ENCODE measurements at regions not wholly inside any gene's neighbourhood (a gene's known extent, or its start where the extent isn't known, plus 50 kb on each side); places are given as distances from the start of the nearest gene placed in this dataset.

DNA sequence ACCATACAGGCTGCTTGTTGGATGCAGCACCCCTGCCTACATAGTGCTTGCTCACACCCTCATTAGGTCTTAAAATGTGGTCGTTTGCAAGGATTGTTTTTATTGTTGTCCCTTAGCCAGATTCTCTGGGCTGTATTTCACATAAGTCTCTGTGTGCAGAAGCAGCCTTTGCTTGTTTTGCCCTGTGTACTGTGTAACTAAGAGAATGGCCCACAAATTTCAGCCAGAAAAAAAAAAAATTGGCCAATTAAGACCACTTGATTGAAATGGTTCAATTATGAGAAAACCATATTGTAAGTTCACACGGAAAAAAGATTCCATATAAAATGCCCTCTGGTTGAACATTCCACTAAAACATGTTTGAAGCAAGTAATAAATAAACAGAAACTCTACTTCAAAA, 377.1 kb upstream of the SOX11 start:
- Histone ChIP-seq H3K27me3 (ENCODE audit: control insufficient read depth, insufficient read depth, low read length) (no peaks in the 10 kb centered on the region), H3K4me3 (ENCODE audit: low read depth, low read length) (no peak overlapping the region), H3K36me3 (ENCODE audit: control insufficient read depth, insufficient read depth, low read length) (no peaks in the 10 kb centered on the region)
- DNase-seq (ENCODE audit: low read depth) = no peak
- TF ChIP-seq, protein P1, sequence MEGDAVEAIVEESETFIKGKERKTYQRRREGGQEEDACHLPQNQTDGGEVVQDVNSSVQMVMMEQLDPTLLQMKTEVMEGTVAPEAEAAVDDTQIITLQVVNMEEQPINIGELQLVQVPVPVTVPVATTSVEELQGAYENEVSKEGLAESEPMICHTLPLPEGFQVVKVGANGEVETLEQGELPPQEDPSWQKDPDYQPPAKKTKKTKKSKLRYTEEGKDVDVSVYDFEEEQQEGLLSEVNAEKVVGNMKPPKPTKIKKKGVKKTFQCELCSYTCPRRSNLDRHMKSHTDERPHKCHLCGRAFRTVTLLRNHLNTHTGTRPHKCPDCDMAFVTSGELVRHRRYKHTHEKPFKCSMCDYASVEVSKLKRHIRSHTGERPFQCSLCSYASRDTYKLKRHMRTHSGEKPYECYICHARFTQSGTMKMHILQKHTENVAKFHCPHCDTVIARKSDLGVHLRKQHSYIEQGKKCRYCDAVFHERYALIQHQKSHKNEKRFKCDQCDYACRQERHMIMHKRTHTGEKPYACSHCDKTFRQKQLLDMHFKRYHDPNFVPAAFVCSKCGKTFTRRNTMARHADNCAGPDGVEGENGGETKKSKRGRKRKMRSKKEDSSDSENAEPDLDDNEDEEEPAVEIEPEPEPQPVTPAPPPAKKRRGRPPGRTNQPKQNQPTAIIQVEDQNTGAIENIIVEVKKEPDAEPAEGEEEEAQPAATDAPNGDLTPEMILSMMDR (IDR thresholded peaks at IDR 0.05; ENCODE audit: insufficient read depth, low read length, poor library complexity, severe bottlenecking) = no peak

DNA sequence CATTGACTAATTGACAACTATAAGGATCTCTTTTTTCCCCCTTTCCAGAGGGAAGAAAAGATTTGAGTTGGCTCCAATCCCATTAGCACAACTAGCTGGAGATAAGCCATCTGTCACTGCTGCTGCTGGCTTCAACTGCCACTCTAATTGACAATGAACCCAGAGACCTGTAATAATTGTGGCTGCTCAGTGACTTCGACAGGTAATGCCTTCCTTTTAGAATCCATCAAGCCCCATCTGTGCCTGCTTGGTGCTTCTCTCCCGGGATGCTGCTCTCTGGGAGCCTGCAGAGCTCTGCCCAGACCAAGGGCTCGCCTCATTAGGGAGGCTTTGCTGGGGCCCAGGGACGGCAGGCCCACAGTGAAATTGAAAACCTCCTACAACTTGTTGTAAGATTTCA, 376.7 kb upstream of the SOX11 start:
- no peaks in the 10 kb centered on the region for H3K36me3 ChIP-seq (ENCODE audit: control insufficient read depth, insufficient read depth, low read length)
- DNase-seq (ENCODE audit: low read depth) = no peak
- no peak overlapping the region for H3K4me3 ChIP-seq (ENCODE audit: low read depth, low read length)
- H3K27me3 ChIP-seq (ENCODE audit: control insufficient read depth, insufficient read depth, low read length) = no peaks in the 10 kb centered on the region
- TF ChIP-seq, protein P1 (IDR thresholded peaks at IDR 0.05; ENCODE audit: insufficient read depth, low read length, poor library complexity, severe bottlenecking) = no peak

DNA sequence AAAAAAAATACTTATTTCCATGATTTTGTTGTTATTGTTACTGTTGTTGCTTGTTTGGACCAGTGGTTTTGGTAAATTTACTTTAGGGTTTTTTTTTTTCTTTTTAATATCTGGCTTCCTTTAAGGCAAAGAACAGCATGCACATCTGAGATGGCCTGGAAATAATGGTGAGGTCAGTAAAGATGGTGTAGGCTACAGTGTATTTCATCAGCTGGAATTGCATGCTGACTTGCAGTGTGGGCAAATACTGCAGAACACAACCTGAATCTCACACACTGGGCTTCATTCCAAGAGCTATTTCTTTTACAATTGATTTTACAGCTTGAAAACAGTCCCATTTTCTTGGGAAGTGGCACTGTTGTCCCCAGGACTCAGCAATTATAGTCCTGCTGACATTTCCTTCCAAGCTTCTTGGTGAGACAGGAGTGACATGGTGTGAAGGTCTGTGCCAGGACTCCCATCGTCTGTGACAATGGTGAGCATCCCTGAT, 376.1 kb upstream of the SOX11 start:
- Histone ChIP-seq H3K27me3 (ENCODE audit: control insufficient read depth, insufficient read depth, low read length) (no peaks in the 10 kb centered on the region), H3K36me3 (ENCODE audit: control insufficient read depth, insufficient read depth, low read length) (no peaks in the 10 kb centered on the region), H3K4me3 (ENCODE audit: low read depth, low read length) (no peak overlapping the region)
- DNase-seq (ENCODE audit: low read depth) = no peak
- TF ChIP-seq, protein P1 (IDR thresholded peaks at IDR 0.05; ENCODE audit: insufficient read depth, low read length, poor library complexity, severe bottlenecking) = no peak

DNA sequence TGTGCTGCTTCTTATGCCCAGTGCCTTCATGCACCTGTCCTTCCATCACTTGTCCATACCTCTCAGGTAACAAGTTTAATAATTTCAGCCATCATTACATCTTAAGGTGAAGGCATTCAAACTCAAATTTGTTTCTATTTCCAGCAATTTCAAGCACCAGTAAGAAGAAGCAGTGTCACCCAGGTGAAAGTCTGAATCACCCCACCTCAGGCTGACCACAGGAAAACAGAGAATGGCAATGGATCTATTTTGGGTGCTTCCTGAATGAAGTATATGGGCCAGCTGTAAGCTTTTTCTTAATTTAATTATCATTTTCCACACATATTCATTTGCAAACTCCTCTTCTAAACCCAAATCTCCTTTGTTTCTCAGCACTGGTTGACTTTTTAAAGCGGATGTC, 372.7 kb upstream of the SOX11 start:
- H3K36me3 ChIP-seq (ENCODE audit: control insufficient read depth, insufficient read depth, low read length) = no peaks in the 10 kb centered on the region
- H3K27me3 ChIP-seq (ENCODE audit: control insufficient read depth, insufficient read depth, low read length) = no peaks in the 10 kb centered on the region
- no peak overlapping the region for H3K4me3 ChIP-seq (ENCODE audit: low read depth, low read length)
- DNase-seq (ENCODE audit: low read depth) = no peak
- TF ChIP-seq, protein P1 (IDR thresholded peaks at IDR 0.05; ENCODE audit: insufficient read depth, low read length, poor library complexity, severe bottlenecking) = no peak

DNA sequence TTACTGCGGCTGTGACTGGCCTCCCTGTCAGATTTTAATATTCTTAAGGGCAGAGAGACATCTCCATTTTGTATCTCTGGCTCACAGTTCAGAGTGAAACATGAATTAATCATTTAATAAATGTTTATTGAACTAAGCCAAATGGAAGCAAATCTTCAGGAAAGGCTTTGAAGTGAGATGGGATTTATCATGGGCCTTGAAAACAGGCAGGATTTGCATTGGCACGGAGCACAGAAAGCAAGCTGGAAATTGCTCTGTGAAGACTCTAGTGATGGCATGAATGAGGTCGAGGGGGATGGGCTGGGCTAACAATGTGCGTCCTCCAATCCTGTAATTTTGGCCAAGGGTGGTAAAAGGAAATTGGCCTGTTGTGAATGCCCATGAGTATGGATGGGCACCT, 369.8 kb upstream of the SOX11 start:
- TF ChIP-seq, protein P1 (IDR thresholded peaks at IDR 0.05; ENCODE audit: insufficient read depth, low read length, poor library complexity, severe bottlenecking) = no peak
- Histone ChIP-seq H3K27me3 (ENCODE audit: control insufficient read depth, insufficient read depth, low read length) (no peaks in the 10 kb centered on the region), H3K4me3 (ENCODE audit: low read depth, low read length) (no peak overlapping the region), H3K36me3 (ENCODE audit: control insufficient read depth, insufficient read depth, low read length) (no peaks in the 10 kb centered on the region)
- no peak for DNase-seq (ENCODE audit: low read depth)

DNA sequence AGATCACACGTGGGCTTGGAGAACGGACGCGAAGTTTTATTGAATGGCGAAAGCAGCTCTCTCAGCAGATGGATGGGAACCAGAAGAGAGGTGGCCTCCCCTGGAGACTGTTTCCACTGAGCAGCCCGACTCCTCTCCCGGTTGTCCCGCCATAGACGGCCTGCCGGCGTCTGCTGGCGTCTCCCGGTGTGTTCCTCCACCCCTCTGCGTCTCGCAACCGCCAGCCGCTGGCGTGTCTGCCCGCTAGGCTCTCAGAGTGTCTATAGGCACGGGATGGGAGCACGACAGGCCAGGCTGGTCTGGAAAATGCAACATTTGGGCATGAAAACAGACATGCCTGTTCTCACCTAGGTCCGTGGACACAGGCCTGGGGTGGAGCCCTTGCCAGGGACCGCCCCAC, 366.7 kb upstream of the SOX11 start:
- no peak for DNase-seq (ENCODE audit: low read depth)
- TF ChIP-seq, protein P1 (IDR thresholded peaks at IDR 0.05; ENCODE audit: insufficient read depth, low read length, poor library complexity, severe bottlenecking) = no peak
- no peaks in the 10 kb centered on the region for H3K36me3 ChIP-seq (ENCODE audit: control insufficient read depth, insufficient read depth, low read length)
- no peaks in the 10 kb centered on the region for H3K27me3 ChIP-seq (ENCODE audit: control insufficient read depth, insufficient read depth, low read length)
- H3K4me3 ChIP-seq (ENCODE audit: low read depth, low read length) = no peak overlapping the region
